Lower leg skin (tissue), 4 donors: ENCODE measurements at regions not wholly inside any gene's neighbourhood (a gene's known extent, or its start where the extent isn't known, plus 50 kb on each side); places are given as distances from the start of the nearest gene placed in this dataset.

Experiments used
- DNase-seq, 2 donors: peaks; one replicate each; pipeline ENCODE4 v3.0.0-alpha.2; 2019; ENCODE audit warnings: low spot score in 2 of 2
- H3K4me3 ChIP-seq: fragments of 200-600 bp; sonication (generic); 2 replicates; pipeline ENCODE4 v1.5.1; 2017; ENCODE audit warnings: mild to moderate bottlenecking, low read depth; ENCODE audit not compliant: poor library complexity, severe bottlenecking
- CTCF ChIP-seq, 3 donors: fragments of 450-650 bp; IDR thresholded peaks; one replicate each; pipeline ENCODE4 v1.5.1; 2016; ENCODE audit warnings: antibody characterized with exemption in 3 of 3, mild to moderate bottlenecking in 3 of 3, moderate library complexity in 2 of 3
- POLR2A ChIP-seq, 2 donors: fragments of 450-650 bp; IDR thresholded peaks; one replicate each; pipeline ENCODE4 v1.6.1; 2016 to 2017; ENCODE audit warnings: antibody characterized with exemption in 2 of 2, mild to moderate bottlenecking in 1 of 2, moderate library complexity in 1 of 2
- WGBS, 2 donors: methylation state at CpG; one replicate each; pipeline ENCODE4 v1.1.5; 2018; 5-methylcytosine and 5-hydroxymethylcytosine counted together
- intact Hi-C: fragments of 100-400 bp; cut with DNase I; formaldehyde crosslinking; loops from one replicate; pipeline ENCODE4 v1.15.0; 2023; ENCODE audit warnings: low total_unique reads

GRCh38 chr6:140091895-140092294 lies 717.4 kb upstream of the CITED2 start:
- intact Hi-C loops, result no loop called here
- H3K4me3 ChIP-seq, result no peak overlapping the region
- no peak for TF ChIP-seq POLR2A (IDR thresholded peaks at IDR 0.05)
- TF ChIP-seq CTCF (IDR thresholded peaks at IDR 0.05), result no peak
- 87 to 92% methylated on average over 1 of the region's 1 CpG for WGBS, 2 donors
- DNase-seq, result no peak

GRCh38 chr6:140090871-140091270 lies 716.4 kb upstream of the CITED2 start:
- no peak overlapping the region for H3K4me3 ChIP-seq
- intact Hi-C loops, result no loop called here
- DNase-seq, result no peak
- WGBS, 2 donors, result 93 to 98% methylated on average over 3 of the region's 3 CpGs
- TF ChIP-seq CTCF (IDR thresholded peaks at IDR 0.05) (no peak), POLR2A (IDR thresholded peaks at IDR 0.05) (no peak)

GRCh38 chr6:140083375-140083774 lies 708.9 kb upstream of the CITED2 start:
- DNase-seq, result no peak
- 46 to 61% methylated on average over 3 of the region's 3 CpGs for WGBS, 2 donors
- intact Hi-C loops, result no loop called here
- H3K4me3 ChIP-seq, result no peak overlapping the region
- TF ChIP-seq POLR2A (IDR thresholded peaks at IDR 0.05) (no peak), CTCF (IDR thresholded peaks at IDR 0.05) (no peak)

GRCh38 chr6:140082867-140083297 lies 708.4 kb upstream of the CITED2 start:
- WGBS, 2 donors, result 16 to 26% methylated on average over 1 of the region's 1 CpG
- TF ChIP-seq CTCF (IDR thresholded peaks at IDR 0.05) (no peak), POLR2A (IDR thresholded peaks at IDR 0.05) (no peak)
- intact Hi-C loops, result no loop called here
- no peak overlapping the region for H3K4me3 ChIP-seq
- DNase-seq, result no peak

GRCh38 chr6:140079328-140079727 lies 704.9 kb upstream of the CITED2 start:
- TF ChIP-seq POLR2A (IDR thresholded peaks at IDR 0.05) (no peak), CTCF (IDR thresholded peaks at IDR 0.05) (no peak)
- no peak overlapping the region for H3K4me3 ChIP-seq
- 80 to 83% methylated on average over 5 of the region's 5 CpGs for WGBS, 2 donors
- intact Hi-C loops, result no loop called here
- DNase-seq, result no peak

- DNase-seq, result no peak
- 26% methylated on average over 3 of the region's 3 CpGs for WGBS, 2 donors
- H3K4me3 ChIP-seq, result no peak overlapping the region
- intact Hi-C loops, result no loop called here
- TF ChIP-seq POLR2A (IDR thresholded peaks at IDR 0.05), result no peak
- no peak for TF ChIP-seq CTCF (IDR thresholded peaks at IDR 0.05)
Observed at GRCh38 chr6:140078561-140079125, 704.2 kb upstream of the CITED2 start.
